ENCODE measurements at regions not wholly inside any gene's neighbourhood (a gene's known extent, or its start where the extent isn't known, plus 50 kb on each side); places are given as distances from the start of the nearest gene placed in this dataset.

DNA sequence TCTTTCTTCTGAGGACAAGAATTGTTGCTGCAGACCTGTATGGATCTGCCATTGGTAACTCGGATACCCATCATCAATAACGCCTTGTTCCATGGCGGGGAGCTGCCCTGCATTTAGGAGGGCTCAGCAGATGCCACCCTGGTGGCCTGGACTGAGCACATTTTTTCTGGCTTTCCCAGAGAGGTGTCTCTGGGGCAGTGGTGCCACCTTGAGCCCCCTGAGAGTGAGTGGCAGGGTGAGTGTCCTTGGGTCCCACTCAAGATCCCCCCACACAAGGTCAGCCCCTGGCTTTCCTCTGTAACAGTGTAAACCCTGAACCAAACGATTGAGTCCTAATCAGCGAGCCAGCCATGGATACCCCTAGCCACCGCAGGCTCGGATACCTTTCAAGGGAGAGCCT is 258.6 kb downstream of the GLRX3 start:
- TF ChIP-seq CTCF (IDR thresholded peaks at IDR 0.05; ENCODE audit: low read depth, low read length) (no peak), EZH2phosphoT487 (IDR thresholded peaks at IDR 0.05; ENCODE audit: low read depth) (no peak)

Measured in OCI-LY3 (cell line).